ENCODE measurements at regions not wholly inside any gene's neighbourhood (a gene's known extent, or its start where the extent isn't known, plus 50 kb on each side); places are given as distances from the start of the nearest gene placed in this dataset.
"Not testable (repeated sequence)": the region's sequence is repeated elsewhere in the genome, so short reads cannot be mapped to it uniquely, and the experiment has no call there.

DNA sequence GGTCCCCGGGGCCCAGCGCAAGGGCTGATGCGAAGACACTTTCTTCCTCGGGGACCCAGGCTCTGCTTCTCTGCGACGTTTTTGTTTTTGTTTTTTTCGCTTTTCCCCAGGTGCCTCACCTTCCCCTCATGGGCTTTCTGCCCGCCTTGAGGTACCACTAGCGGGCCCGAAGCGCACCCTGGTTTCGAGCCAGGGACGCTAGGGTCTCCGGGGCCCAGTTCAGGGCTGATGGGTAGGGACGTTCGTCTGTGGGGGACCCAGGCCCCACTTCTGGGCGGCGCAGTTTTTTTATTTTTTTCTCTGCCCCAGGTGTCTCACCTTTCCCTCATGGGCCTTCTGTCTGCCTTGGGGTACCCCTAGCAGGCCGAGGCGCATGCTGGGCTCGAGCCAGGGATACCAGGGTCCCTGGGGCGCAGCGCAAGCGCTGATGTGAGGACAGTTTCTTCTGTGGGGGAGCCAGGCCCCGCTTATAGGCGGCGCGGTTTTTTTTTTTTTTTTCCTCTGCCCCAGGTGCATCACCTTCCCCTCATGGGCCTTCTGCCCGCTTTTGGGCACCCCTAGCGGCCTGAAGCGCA, 530.0 kb downstream of the FOXD4L4 start:
- H3K36me3 Mint-ChIP-seq; H3K4me3 Mint-ChIP-seq; H3K9me3 ChIP-seq (ENCODE audit: control insufficient read depth, insufficient read depth, low read length); DNase-seq; H3K9me3 Mint-ChIP-seq; H3K27me3 Mint-ChIP-seq (ENCODE audit: low read depth in 2 of 2); intact Hi-C loops (cut with micrococcal nuclease); H3K27me3 ChIP-seq (ENCODE audit: control insufficient read depth, insufficient read depth, low read length); H3K4me3 ChIP-seq (ENCODE audit: low read length); H3K36me3 ChIP-seq (ENCODE audit: control insufficient read depth, insufficient read depth, low read length); H3K4me1 ChIP-seq (ENCODE audit: control insufficient read depth, insufficient read depth, low read length); H3K4me1 Mint-ChIP-seq; H3K27ac ChIP-seq (ENCODE audit: low read length); H3K27ac Mint-ChIP-seq; ATAC-seq: not testable (repeated sequence)
- 66% methylated on average over 6 of the region's 31 CpGs for WGBS (ENCODE audit: insufficient coverage)

GRCh38 chr9:66267684-66268083, 530.7 kb downstream of the FOXD4L4 start:
- H3K4me1 Mint-ChIP-seq; H3K27ac Mint-ChIP-seq; H3K4me3 Mint-ChIP-seq; H3K27me3 Mint-ChIP-seq (ENCODE audit: low read depth in 2 of 2); H3K9me3 Mint-ChIP-seq; H3K27ac ChIP-seq (ENCODE audit: low read length); H3K36me3 ChIP-seq (ENCODE audit: control insufficient read depth, insufficient read depth, low read length); intact Hi-C loops (cut with micrococcal nuclease); H3K4me1 ChIP-seq (ENCODE audit: control insufficient read depth, insufficient read depth, low read length); H3K27me3 ChIP-seq (ENCODE audit: control insufficient read depth, insufficient read depth, low read length); H3K36me3 Mint-ChIP-seq; H3K9me3 ChIP-seq (ENCODE audit: control insufficient read depth, insufficient read depth, low read length); H3K4me3 ChIP-seq (ENCODE audit: low read length): not testable (repeated sequence)
- ATAC-seq (peak in 2 of 3 donors; percentile 48 to 63), DNase-seq (peak in 1 of 2 donors; percentile 32)
- 80% methylated on average over 2 of the region's 22 CpGs for WGBS (ENCODE audit: insufficient coverage)

DNA sequence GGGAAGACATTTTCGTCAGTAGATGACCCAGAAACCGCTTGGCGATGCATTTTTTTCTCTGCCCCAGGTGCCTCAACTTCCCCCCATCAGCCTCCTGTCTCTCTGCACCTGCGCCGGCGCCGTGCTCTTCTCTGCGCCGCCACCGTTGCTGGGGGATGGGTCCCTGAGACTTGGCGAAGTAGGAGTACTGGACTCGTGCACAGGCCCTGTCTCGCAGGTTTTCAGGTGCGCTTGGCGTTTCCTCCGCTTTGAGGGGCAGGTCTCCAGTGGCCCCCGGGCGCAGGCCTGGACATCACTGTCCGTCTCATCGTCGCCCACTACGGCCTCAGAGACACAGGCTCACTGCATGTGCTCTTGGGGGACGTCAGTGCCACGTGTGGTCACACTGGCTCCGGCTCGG, 532.1 kb downstream of the FOXD4L4 start:
- H3K27me3 ChIP-seq (ENCODE audit: control insufficient read depth, insufficient read depth, low read length); intact Hi-C loops (cut with micrococcal nuclease); DNase-seq; H3K9me3 Mint-ChIP-seq; ATAC-seq; H3K36me3 Mint-ChIP-seq; H3K27ac Mint-ChIP-seq; H3K4me1 ChIP-seq (ENCODE audit: control insufficient read depth, insufficient read depth, low read length); H3K36me3 ChIP-seq (ENCODE audit: control insufficient read depth, insufficient read depth, low read length); H3K9me3 ChIP-seq (ENCODE audit: control insufficient read depth, insufficient read depth, low read length); H3K4me3 ChIP-seq (ENCODE audit: low read length); H3K4me1 Mint-ChIP-seq; H3K27ac ChIP-seq (ENCODE audit: low read length); H3K27me3 Mint-ChIP-seq (ENCODE audit: low read depth in 2 of 2): not testable (repeated sequence)
- peak overlapping the region; percentile 40 for H3K4me3 Mint-ChIP-seq
- 73% methylated on average over 7 of the region's 26 CpGs for WGBS (ENCODE audit: insufficient coverage)

DNA sequence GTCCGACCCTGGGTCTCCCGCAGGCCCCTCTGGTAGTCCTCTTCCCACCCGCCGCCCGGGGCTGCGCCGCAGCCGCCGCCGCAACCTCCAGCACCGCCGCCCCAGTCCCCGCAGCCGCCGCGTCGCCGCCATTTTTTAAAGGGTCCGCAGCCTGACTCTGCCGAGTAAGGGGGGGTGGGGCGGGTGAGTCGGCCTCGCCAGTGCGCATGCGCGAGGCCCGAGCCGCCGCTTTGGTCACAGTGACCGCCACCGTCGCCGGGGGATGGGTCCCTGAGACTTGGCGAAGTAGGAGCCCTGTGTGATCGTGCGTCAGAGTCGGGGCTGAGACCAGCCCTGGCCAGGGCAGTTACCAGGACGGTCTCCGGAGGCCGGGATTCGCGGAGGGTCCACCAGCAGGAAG, 532.8 kb downstream of the FOXD4L4 start:
- H3K27ac Mint-ChIP-seq = peak overlapping the region; percentile 91 to 94
- intact Hi-C loops (cut with micrococcal nuclease); H3K27ac ChIP-seq (ENCODE audit: low read length): not testable (repeated sequence)

DNA sequence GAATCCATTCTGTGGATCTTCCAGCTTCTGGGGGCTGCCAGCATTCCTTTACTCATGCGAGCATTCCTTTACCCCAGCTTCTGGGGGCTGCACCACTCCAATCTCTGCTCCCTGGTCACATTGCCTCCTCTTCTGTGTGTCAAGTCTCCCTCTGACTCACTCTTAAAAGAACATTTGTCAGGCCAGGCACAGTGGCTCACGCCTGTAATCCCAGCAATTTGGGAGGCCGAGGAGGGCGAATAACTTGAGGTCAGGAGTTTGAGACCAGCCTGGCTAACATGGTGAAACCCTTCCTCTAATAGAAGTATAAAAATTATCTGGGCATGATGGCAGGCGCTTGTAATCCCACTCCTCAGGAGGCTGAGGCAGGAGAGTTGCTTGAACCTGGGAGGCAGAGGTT, 541.9 kb downstream of the FOXD4L4 start:
- intact Hi-C loops (cut with micrococcal nuclease); H3K4me1 Mint-ChIP-seq: not testable (repeated sequence)
- no CpG with 5 or more reads among the region's 5 CpGs for WGBS (ENCODE audit: insufficient coverage)

More for the DNA sequence above, 532.8 kb downstream of the FOXD4L4 start:
- ATAC-seq (peak in 2 of 3 donors; percentile 36 to 71), DNase-seq (peak in 1 of 2 donors; percentile 67)
- H3K9me3 Mint-ChIP-seq; H3K36me3 Mint-ChIP-seq; H3K27me3 Mint-ChIP-seq (ENCODE audit: low read depth in 2 of 2); H3K27me3 ChIP-seq (ENCODE audit: control insufficient read depth, insufficient read depth, low read length); H3K4me1 Mint-ChIP-seq; H3K4me1 ChIP-seq (ENCODE audit: control insufficient read depth, insufficient read depth, low read length); H3K9me3 ChIP-seq (ENCODE audit: control insufficient read depth, insufficient read depth, low read length); H3K36me3 ChIP-seq (ENCODE audit: control insufficient read depth, insufficient read depth, low read length): not testable (repeated sequence)
- WGBS (ENCODE audit: insufficient coverage) = 12% methylated on average over 20 of the region's 42 CpGs
- peak overlapping the region; percentile 57 for H3K4me3 ChIP-seq (ENCODE audit: low read length)
- peak overlapping the region; percentile 99 for H3K4me3 Mint-ChIP-seq

More for the DNA sequence above, 541.9 kb downstream of the FOXD4L4 start:
- H3K27ac Mint-ChIP-seq; H3K27me3 ChIP-seq (ENCODE audit: control insufficient read depth, insufficient read depth, low read length); H3K9me3 Mint-ChIP-seq; H3K9me3 ChIP-seq (ENCODE audit: control insufficient read depth, insufficient read depth, low read length); H3K27me3 Mint-ChIP-seq (ENCODE audit: low read depth in 2 of 2); H3K36me3 Mint-ChIP-seq; ATAC-seq; DNase-seq; H3K36me3 ChIP-seq (ENCODE audit: control insufficient read depth, insufficient read depth, low read length); H3K4me3 ChIP-seq (ENCODE audit: low read length); H3K4me3 Mint-ChIP-seq; H3K4me1 ChIP-seq (ENCODE audit: control insufficient read depth, insufficient read depth, low read length); H3K27ac ChIP-seq (ENCODE audit: low read length): not testable (repeated sequence)
